Psoas muscle (tissue), 7 donors: ENCODE measurements at regions not wholly inside any gene's neighbourhood (a gene's known extent, or its start where the extent isn't known, plus 50 kb on each side); places are given as distances from the start of the nearest gene placed in this dataset.

Source experiments
- ATAC-seq, 4 donors: fragments of 200-7000 bp; cut with Tn5 transposase; one replicate each; pipeline ENCODE4 v1.9.1; 2020; ENCODE audit warnings: moderate library complexity in 3 of 4, mild to moderate bottlenecking in 2 of 4
- DNase-seq, 2 donors: peaks; one replicate each; pipeline ENCODE4 v3.0.0-alpha.2; 2020
- H3K27ac ChIP-seq: fragments of 200-600 bp; one replicate; pipeline ENCODE4 v1.8.0; 2022
- H3K27me3 ChIP-seq, 3 donors: fragments of 200-600 bp in 1 of 3; one replicate each; pipeline versions ENCODE4 v1.6.1 to v1.8.0; 2013 to 2022; ENCODE audit warnings: low read length in 2 of 3, mild to moderate bottlenecking in 2 of 3, moderate library complexity in 1 of 3; ENCODE audit not compliant: insufficient read depth in 3 of 3
- H3K36me3 ChIP-seq, 2 donors: fragments of 200-600 bp in 1 of 2; one replicate each; pipeline versions ENCODE4 v1.6.1 to v1.8.0; 2013 to 2022; ENCODE audit warnings: low read depth in 1 of 2, mild to moderate bottlenecking in 1 of 2, moderate library complexity in 1 of 2; ENCODE audit not compliant: insufficient read depth in 1 of 2
- H3K4me1 ChIP-seq: fragments of 200-600 bp; one replicate; pipeline ENCODE4 v1.8.0; 2022
- H3K4me3 ChIP-seq: fragments of 200-600 bp; one replicate; pipeline ENCODE4 v1.8.0; 2022; ENCODE audit warnings: mild to moderate bottlenecking
- H3K9me3 ChIP-seq: fragments of 200-600 bp; one replicate; pipeline ENCODE4 v1.8.0; 2022
- CTCF ChIP-seq: fragments of 200-600 bp; IDR thresholded peaks from one replicate; pipeline ENCODE4 v1.8.0; 2022; ENCODE audit warnings: antibody characterized with exemption
- WGBS, 3 donors: extraction: QIAGEN DNeasy Blood & Tissue Kit; methylation state at CpG; one replicate each; pipeline versions ENCODE4 v1.1.6 to v1.1.7; 2013; 5-methylcytosine and 5-hydroxymethylcytosine counted together
- intact Hi-C, 2 donors: fragments of 100-400 bp; cut with DNase I; formaldehyde crosslinking; loops; one replicate each; pipeline versions ENCODE4 v1.11.0 to v1.14.2; 2022
- donor health status: healthy with polysubstance abuse.
- donor health status: DM: no; HTN: no; CAD: no; lungs with moderate emphysema.
- donor health status: Bipolar disorder and iron deficiency.
- donor health status: healthy.
- donor health status: DM: yes; HTN: yes; CAD: no.
- donor health status: DM: no; HTN: no; CAD: no.
- donor health status: DM: yes; HTN: yes; CAD: no.

- H3K4me1 ChIP-seq: no peaks in the 10 kb centered on the region
- DNase-seq (no peak), ATAC-seq (no peak)
- H3K27me3 ChIP-seq: no peaks in the 10 kb centered on the region
- 90 to 96% (median 93%) methylated on average over 2 of the region's 2 CpGs for WGBS, 3 donors
- intact Hi-C loops: no loop called here
- no peaks in the 10 kb centered on the region for H3K9me3 ChIP-seq
- no peaks in the 10 kb centered on the region for H3K36me3 ChIP-seq
- no peak overlapping the region for H3K4me3 ChIP-seq
- no peak for TF ChIP-seq CTCF
- H3K27ac ChIP-seq: no peak overlapping the region
Measured at GRCh38 chr9:29044959-29045358, 1471.7 kb upstream of the C9orf72 start.

GRCh38 chr9:29060041-29060440 is 1486.8 kb upstream of the C9orf72 start:
- no peaks in the 10 kb centered on the region for H3K4me1 ChIP-seq
- 23 to 30% (median 24%) methylated on average over 1 of the region's 1 CpG for WGBS, 3 donors
- TF ChIP-seq CTCF: no peak
- H3K36me3 ChIP-seq: no peaks in the 10 kb centered on the region
- H3K9me3 ChIP-seq: no peaks in the 10 kb centered on the region
- no peak overlapping the region for H3K4me3 ChIP-seq
- no peak for ATAC-seq
- intact Hi-C loops: no loop called here
- H3K27ac ChIP-seq: no peak overlapping the region
- no peaks in the 10 kb centered on the region for H3K27me3 ChIP-seq
- no peak for DNase-seq

GRCh38 chr9:29062446-29062845 is 1489.2 kb upstream of the C9orf72 start:
- DNase-seq (no peak), ATAC-seq (no peak)
- Histone ChIP-seq H3K36me3 (no peaks in the 10 kb centered on the region), H3K27ac (no peak overlapping the region), H3K4me3 (no peak overlapping the region), H3K4me1 (no peaks in the 10 kb centered on the region), H3K27me3 (no peaks in the 10 kb centered on the region), H3K9me3 (no peaks in the 10 kb centered on the region)
- 20 to 36% (median 33%) methylated on average over 1 of the region's 1 CpG for WGBS, 3 donors
- intact Hi-C loops: no loop called here
- no peak for TF ChIP-seq CTCF

- no peak for TF ChIP-seq CTCF
- Histone ChIP-seq H3K27me3 (no peaks in the 10 kb centered on the region), H3K4me1 (no peaks in the 10 kb centered on the region), H3K36me3 (no peaks in the 10 kb centered on the region), H3K9me3 (no peaks in the 10 kb centered on the region), H3K27ac (no peak overlapping the region), H3K4me3 (no peak overlapping the region)
- intact Hi-C loops: no loop called here
- ATAC-seq: no peak
- WGBS, 3 donors: 23 to 50% (median 30%) methylated on average over 1 of the region's 1 CpG
- no peak for DNase-seq
Measured at GRCh38 chr9:29063031-29063430, 1489.8 kb upstream of the C9orf72 start.

- Histone ChIP-seq H3K27ac (no peak overlapping the region), H3K9me3 (no peaks in the 10 kb centered on the region), H3K27me3 (no peaks in the 10 kb centered on the region), H3K36me3 (no peaks in the 10 kb centered on the region), H3K4me1 (no peaks in the 10 kb centered on the region), H3K4me3 (no peak overlapping the region)
- ATAC-seq: no peak
- DNase-seq: no peak
- intact Hi-C loops: no loop called here
- WGBS, 3 donors: 35 to 50% (median 36%) methylated on average over 3 of the region's 3 CpGs
- no peak for TF ChIP-seq CTCF
Measured at GRCh38 chr9:29066141-29066640, 1492.9 kb upstream of the C9orf72 start.
